COR-L47 (cell line): ENCODE measurements at regions not wholly inside any gene's neighbourhood (a gene's known extent, or its start where the extent isn't known, plus 50 kb on each side); places are given as distances from the start of the nearest gene placed in this dataset.

ENCODE experiments used
- DNase-seq: peaks from one replicate; lab custom pipeline; 2025; lab: John Stamatoyannopoulos, UW

GRCh38 chr3:23664459-23664858 lies 141.3 kb upstream of the UBE2E1 start:
- DNase-seq = no peak

GRCh38 chr3:23665741-23666140 lies 140.0 kb upstream of the UBE2E1 start:
- no peak for DNase-seq

DNA sequence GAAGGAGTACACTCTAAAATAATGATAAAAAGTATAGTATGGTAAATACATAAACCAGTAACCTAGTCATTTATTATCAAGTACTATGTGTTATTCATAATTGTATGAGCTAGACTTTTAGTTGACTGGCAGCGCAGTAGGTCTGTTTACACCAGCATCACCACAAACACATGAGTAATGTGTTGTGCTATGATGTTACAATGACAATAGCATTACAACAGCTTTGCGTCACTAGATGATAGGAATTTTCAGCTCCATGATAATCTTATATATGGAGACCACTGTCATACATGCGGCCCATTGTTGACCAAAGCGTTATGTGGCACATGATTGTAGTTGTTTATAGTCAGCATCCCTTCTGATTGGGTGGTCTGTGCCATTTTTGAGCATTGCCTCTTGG lies 138.9 kb upstream of the UBE2E1 start:
- no peak for DNase-seq

DNA sequence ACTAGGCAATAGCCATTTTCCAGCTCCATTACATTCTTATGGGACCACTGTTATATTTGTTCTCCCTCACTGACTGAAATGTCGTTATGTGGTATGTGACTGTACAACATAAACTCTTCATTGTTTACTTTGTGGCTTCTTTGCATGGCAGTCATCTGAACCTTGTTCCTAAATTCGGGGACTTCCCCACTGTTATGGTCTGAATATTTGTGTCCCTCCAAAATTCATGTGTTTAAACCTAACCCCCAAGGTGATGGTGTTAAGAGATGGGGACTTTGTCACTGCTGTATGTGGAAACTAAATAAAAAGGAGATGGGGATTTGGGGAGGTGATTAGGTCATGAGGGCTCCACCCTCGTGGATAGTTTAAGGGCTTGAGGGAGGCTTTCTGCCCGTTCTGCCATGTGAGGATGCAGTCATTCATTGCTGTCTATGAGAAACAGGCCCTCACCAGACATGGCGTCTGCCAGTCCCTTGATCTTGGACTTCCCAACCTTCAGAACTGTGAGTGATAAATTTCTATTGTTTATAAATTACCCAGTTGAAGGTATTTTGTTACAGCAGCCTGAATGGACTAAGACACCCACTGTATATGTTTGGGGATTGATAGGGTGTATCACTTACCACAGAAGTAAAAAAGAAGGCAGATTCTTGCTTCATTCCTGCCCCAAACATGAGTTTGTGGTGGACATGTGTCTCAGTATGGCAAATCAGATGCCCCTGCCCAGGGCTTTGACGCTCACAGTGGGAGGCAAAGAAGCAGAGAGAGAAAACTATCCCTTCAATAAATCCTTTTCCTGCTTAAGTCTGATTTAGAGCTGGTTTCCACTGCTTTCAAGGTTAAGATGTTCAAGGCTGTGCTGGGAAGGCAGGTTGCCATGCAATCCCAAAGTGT lies 138.0 kb upstream of the UBE2E1 start:
- no peak for DNase-seq

DNA sequence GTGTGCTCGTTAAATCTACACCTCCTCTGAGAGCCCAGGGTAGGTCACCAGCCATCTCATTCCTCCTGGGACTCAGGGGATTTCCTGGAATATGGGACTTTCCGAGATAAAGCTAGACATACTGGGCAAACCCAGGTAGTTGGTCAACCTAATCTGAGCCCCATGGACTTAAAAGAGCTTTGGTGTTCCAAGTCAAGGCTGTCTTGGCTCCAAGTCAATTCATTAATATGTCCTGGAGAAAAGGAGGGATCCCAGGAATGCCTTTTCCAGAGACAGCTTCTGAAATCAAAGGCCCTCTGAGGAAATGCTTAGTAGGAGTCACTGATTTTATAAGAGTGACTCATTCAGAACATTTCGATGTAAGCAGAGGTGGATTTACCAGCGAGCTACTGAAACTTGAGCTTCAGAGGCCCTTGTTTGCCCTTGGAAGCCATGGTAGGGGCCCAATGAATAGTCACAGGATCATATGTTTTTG lies 137.3 kb upstream of the UBE2E1 start:
- DNase-seq = no peak

DNA sequence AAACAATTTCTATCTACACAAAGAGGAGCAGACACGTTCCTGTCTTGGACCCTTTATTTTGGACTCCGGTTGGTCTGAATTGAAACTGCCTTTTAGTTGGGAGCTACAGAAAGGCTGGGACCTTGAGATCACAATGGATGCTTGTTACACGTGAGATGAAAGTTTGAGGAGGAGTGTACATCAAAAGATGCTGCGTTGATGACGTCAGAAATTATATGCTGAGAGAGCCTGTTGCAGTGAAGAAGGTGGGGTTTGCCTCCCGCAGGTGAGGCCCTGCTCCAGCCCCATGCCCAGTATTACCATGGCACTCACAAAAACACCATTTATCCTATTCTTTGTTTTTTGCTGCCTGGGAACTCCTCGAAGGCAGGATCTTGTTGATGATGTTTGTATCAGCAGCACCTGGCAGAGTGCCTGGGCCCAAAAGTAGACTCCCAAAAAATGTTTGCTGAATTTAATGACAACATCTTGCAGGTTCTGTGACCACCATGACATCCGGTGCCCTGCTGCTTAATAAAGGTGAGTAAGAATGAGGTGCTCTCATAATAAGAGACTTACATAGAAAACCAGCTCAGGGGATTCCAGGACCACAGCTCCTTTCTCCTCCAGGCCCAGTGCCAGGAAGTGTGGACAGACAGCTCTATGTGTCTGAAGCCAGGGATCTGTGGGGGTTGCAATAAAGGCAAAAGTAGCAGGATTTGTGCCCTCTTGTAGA lies 136.1 kb upstream of the UBE2E1 start:
- peak; percentile 33 for DNase-seq

- no peak for DNase-seq
Observed at GRCh38 chr3:23671851-23672589, 133.7 kb upstream of the UBE2E1 start.

DNA sequence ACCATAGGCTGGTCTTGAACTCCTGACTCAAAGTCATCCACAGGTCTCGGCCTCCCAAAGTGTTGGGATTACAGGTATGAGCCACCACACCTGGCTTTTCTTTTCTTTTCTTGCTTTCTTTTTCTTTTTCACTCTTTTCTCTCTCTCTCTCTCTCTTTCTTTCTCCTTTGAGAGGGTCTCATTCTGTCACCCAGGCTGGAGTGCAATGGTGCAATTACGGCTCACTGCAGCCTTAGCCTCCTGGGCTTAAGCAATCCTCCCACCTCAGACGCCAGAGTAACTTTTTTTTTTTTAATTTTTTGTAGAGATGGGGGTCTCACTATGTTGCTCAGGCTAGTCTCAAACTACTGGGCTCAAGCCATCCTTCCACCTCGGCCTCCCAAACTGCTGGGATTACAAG lies 133.1 kb upstream of the UBE2E1 start:
- DNase-seq = no peak

DNA sequence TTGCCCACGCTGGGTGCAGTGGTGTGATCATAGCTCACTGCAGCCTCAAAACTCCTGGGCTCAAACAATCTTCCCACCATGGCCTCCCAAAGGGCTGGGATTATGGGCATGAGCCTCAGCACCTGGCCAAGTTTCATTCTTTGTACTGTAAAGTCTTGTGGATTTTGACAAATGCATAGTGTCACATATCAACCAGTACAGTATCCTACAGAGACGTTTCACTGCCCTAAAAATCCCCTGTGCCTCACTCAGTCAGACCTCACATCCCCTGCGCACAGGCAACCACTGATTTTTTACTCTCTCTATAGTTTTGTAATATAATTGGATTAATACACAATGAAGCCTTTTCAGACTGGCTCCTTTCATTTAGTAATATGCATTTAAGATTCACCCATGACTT lies 130.7 kb upstream of the UBE2E1 start:
- DNase-seq = no peak

- no peak for DNase-seq
Observed at GRCh38 chr3:23676093-23676492, 129.7 kb upstream of the UBE2E1 start.

DNA sequence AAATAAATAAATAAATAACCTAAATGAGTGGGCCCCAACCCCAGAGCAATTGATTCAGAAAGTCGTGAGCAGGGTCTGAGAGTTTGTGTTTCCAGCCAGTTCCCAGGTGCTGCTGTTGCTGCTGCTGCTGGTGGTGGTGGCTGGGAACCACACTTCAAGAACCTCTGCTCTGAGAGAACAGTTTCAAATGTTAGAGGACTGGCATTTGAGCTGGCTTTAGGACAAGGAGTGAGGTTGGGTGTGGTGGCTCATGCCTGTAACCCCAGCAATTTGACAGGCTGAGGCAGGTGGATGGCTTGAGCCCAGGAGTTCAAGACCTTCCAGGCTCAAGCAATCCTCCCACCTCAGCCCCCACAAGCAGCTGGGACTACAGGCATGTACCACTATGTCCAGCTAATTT lies 123.1 kb upstream of the UBE2E1 start:
- DNase-seq = no peak

DNA sequence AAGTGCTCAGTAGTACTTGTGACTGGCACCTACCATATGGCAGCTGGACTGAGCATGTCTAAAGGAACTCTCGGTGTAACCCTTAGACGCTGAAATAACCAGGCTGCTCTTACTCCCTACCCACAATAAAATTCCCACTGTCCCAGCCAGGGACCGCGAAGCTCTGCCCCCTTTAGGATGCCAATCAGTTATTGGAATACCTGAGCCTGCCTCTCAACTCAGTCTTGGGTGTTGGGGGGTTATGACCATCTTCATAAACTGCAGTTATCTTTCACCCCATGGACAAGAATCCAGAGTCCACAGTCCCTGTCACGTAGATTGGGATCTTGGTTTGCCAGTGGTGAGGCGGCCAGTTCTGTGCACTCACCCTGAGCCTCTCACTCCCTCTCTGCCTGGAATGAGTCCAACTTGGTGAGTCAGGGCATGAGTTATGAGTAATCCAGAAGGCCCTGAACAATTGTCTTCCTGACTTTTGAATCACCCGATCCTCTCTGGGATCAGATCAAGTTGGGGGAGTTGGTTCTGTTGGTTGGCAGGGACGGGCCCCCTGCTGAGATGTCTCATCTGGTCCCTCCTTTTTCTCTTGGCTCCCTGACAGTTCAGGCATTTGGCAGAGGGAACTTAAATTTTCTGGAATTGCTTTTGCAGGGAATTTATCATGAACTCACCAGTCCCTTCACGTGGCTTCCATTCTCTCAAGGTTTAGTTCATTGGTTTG lies 120.1 kb upstream of the UBE2E1 start:
- DNase-seq = no peak

GRCh38 chr3:23686519-23686918 lies 119.2 kb upstream of the UBE2E1 start:
- no peak for DNase-seq

GRCh38 chr3:23691357-23691895 lies 114.3 kb upstream of the UBE2E1 start:
- no peak for DNase-seq

DNA sequence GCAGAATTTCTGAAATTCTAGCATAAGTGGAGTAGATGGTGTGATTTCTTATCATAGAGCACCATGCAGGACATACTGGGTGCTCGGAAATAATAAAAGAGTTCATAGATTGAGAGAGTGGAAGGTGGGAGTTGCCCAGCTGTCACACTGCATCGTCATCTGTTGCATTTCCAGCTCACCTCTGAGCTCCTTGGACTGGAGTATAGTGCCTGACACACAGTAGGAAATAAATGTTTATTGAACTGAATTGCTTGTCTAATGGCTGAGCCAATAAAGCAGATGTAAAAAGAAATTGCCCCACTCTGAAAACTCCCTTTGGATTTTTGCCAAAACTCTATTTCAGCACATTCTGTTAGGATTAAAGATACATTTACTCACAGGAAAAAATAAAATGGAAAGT lies 108.9 kb upstream of the UBE2E1 start:
- no peak for DNase-seq

GRCh38 chr3:23697416-23697815 lies 108.3 kb upstream of the UBE2E1 start:
- no peak for DNase-seq

GRCh38 chr3:23698652-23699313 lies 107.0 kb upstream of the UBE2E1 start:
- DNase-seq = no peak

DNA sequence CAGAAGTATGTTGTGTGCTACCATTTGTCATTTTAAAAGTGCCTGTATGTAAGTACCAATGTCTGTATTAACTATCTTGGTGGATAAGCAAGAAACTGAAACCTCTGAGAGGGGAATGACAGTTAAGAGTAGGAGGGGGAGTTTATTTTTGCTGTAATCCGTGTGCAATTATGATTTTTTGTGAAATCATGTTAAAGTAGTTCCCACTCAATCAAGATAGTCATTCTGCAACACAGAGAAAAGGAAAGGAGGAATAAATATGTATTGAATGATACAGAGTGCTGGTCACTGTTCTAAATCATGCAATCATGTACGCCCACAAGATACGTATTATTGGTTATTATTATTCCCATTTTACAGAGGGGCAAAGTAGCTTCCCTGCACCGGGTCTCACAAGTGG lies 105.1 kb upstream of the UBE2E1 start:
- no peak for DNase-seq

GRCh38 chr3:23701716-23702597 lies 103.8 kb upstream of the UBE2E1 start:
- peak; percentile 38 for DNase-seq

- no peak for DNase-seq
Observed at GRCh38 chr3:23704298-23704697, 101.5 kb upstream of the UBE2E1 start.
